WTC11 (cell line): ENCODE measurements at regions not wholly inside any gene's neighbourhood (a gene's known extent, or its start where the extent isn't known, plus 50 kb on each side); places are given as distances from the start of the nearest gene placed in this dataset.

Experiments used
- ATAC-seq: fragments of 200-7000 bp; cut with Tn5 transposase; 2 replicates; pipeline ENCODE4 v1.10.0; 2021; ENCODE audit warnings: mild to moderate bottlenecking, moderate library complexity
- CTCF ChIA-PET: fragments of 300-600 bp; sonication (Branson Sonifier 250); formaldehyde crosslinking; loops from one replicate; lab custom pipeline; 2021; ENCODE audit warnings: antibody characterized with exemption; lab: Charles Lee
- POLR2A ChIA-PET: fragments of 350-600 bp; sonication (Branson Sonifier 250); formaldehyde crosslinking; loops from one replicate; lab custom pipeline; 2021; ENCODE audit warnings: antibody characterized with exemption; lab: Charles Lee
- DNase-seq: peaks from one replicate; pipeline ENCODE4 v3.0.0; 2021; ENCODE audit warnings: low spot score
- H3K27ac Mint-ChIP-seq: 2 replicates; pipeline ENCODE4 v1.8.0; 2021; ENCODE audit warnings: mixed read lengths
- H3K27me3 Mint-ChIP-seq: 2 replicates; pipeline ENCODE4 v1.8.0; 2021; ENCODE audit warnings: low read depth, mild to moderate bottlenecking, moderate library complexity, mixed read lengths
- H3K36me3 Mint-ChIP-seq: 2 replicates; pipeline ENCODE4 v1.8.0; 2021; ENCODE audit warnings: mixed read lengths
- H3K4me1 Mint-ChIP-seq: 2 replicates; pipeline ENCODE4 v1.8.0; 2022; ENCODE audit warnings: mixed read lengths
- H3K4me3 Mint-ChIP-seq: 2 replicates; pipeline ENCODE4 v1.8.0; 2021; ENCODE audit warnings: mild to moderate bottlenecking, moderate library complexity, mixed read lengths
- H3K9me3 Mint-ChIP-seq: 2 replicates; pipeline ENCODE4 v1.8.0; 2021; ENCODE audit warnings: mixed read lengths
- ESRRA ChIP-seq: sonication (generic); formaldehyde crosslinking; IDR thresholded peaks from 2 replicates; pipeline ENCODE4 v1.8.1; 2022; ENCODE audit warnings: mild to moderate bottlenecking, missing genetic modification reagents, borderline replicate concordance
- FOXK1 ChIP-seq: sonication (generic); formaldehyde crosslinking; IDR thresholded peaks from 2 replicates; pipeline ENCODE4 v1.8.0; 2022; ENCODE audit warnings: mild to moderate bottlenecking, moderate library complexity, missing genetic modification reagents
- FOXP1 ChIP-seq: sonication (generic); formaldehyde crosslinking; IDR thresholded peaks from 2 replicates; pipeline ENCODE4 v1.8.0; 2022; ENCODE audit warnings: missing genetic modification reagents, mild to moderate bottlenecking, moderate library complexity, borderline replicate concordance
- GABPB1 ChIP-seq: sonication (generic); formaldehyde crosslinking; IDR thresholded peaks from 2 replicates; pipeline ENCODE4 v1.8.1; 2023; ENCODE audit warnings: mild to moderate bottlenecking, missing genetic modification reagents
- HMGA2 ChIP-seq: fragments of 250-450 bp; sonication (Bioruptor Pico); IDR thresholded peaks from 2 replicates; pipeline ENCODE4 v1.4.0; 2021; ENCODE audit warnings: mild to moderate bottlenecking, moderate library complexity
- JUN ChIP-seq: sonication (generic); formaldehyde crosslinking; IDR thresholded peaks from 2 replicates; pipeline ENCODE4 v1.8.0; 2023; ENCODE audit warnings: mild to moderate bottlenecking, missing genetic modification reagents
- NFE2L1 ChIP-seq: sonication (generic); formaldehyde crosslinking; IDR thresholded peaks from 2 replicates; pipeline ENCODE4 v1.8.1; 2023; ENCODE audit warnings: missing genetic modification reagents
- ZNF219 ChIP-seq: sonication (generic); formaldehyde crosslinking; IDR thresholded peaks from 2 replicates; pipeline ENCODE4 v1.8.0; 2023; ENCODE audit warnings: missing genetic modification reagents, mild to moderate bottlenecking, borderline replicate concordance
- ZNF423 ChIP-seq: fragments of 250-450 bp; sonication (Bioruptor Pico); IDR thresholded peaks from 2 replicates; pipeline ENCODE4 v2.1.2; 2022; ENCODE audit warnings: mild to moderate bottlenecking, moderate library complexity
- TF ChIP-seq, protein P1 (sequence below): sonication (generic); formaldehyde crosslinking; IDR thresholded peaks from 2 replicates; pipeline ENCODE4 v1.8.1; 2022; ENCODE audit warnings: missing genetic modification reagents, borderline replicate concordance
- TF ChIP-seq, protein P2 (sequence below): fragments of 250-450 bp; sonication (Bioruptor Pico); IDR thresholded peaks from 2 replicates; pipeline ENCODE4 v1.9.0; 2021; ENCODE audit warnings: mild to moderate bottlenecking
- TF ChIP-seq, protein P3 (sequence below): fragments of 250-450 bp; sonication (Bioruptor Pico); IDR thresholded peaks from 2 replicates; pipeline ENCODE4 v1.8.0; 2021; ENCODE audit warnings: mild to moderate bottlenecking
- TF ChIP-seq, protein P4 (sequence below): sonication (generic); formaldehyde crosslinking; IDR thresholded peaks from 2 replicates; pipeline ENCODE4 v1.8.1; 2023; ENCODE audit warnings: mild to moderate bottlenecking, moderate library complexity, missing genetic modification reagents
- TF ChIP-seq, protein P5 (sequence below): sonication (generic); formaldehyde crosslinking; IDR thresholded peaks from 2 replicates; pipeline ENCODE4 v1.8.1; 2022; ENCODE audit warnings: low read depth, mild to moderate bottlenecking, moderate library complexity, missing genetic modification reagents, borderline replicate concordance
- TF ChIP-seq, protein P6 (sequence below): fragments of 250-450 bp; sonication (Bioruptor Pico); IDR thresholded peaks from 2 replicates; pipeline ENCODE4 v1.9.0; 2021; ENCODE audit warnings: mild to moderate bottlenecking, borderline replicate concordance

DNA sequence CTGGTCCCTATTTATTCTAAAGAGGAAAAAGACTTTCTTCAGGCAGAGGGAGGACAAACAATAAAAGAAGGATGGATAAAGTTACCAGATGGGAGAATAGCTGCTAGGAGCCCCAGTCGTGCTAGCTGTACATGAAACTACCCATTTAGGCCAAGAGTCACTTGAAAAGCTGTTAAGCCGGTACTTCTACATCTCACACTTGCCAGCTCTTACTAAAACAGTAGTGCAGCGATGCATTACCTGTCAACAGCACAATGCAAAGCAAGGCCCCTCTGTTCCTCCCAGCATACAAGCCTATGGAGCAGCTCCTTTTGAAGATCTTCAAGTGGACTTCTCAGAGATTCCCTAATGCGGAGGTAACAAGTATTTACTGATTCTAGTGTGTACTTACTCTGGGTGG, 1138.8 kb downstream of the ARAP2 start:
- H3K27ac Mint-ChIP-seq, result no peak overlapping the region
- no peaks in the 10 kb centered on the region for H3K36me3 Mint-ChIP-seq
- POLR2A ChIA-PET, result no interaction called here
- no peaks in the 10 kb centered on the region for H3K27me3 Mint-ChIP-seq
- CTCF ChIA-PET, result no interaction called here
- no peak overlapping the region for H3K4me3 Mint-ChIP-seq
- H3K9me3 Mint-ChIP-seq, result peaks cover 22% of the 10 kb centered on the region
- H3K4me1 Mint-ChIP-seq, result no peaks in the 10 kb centered on the region
- DNase-seq (no peak), ATAC-seq (no peak)
- no peak for TF ChIP-seq ZNF423 (CRISPR knock-in tag)
- TF ChIP-seq, protein P1, sequence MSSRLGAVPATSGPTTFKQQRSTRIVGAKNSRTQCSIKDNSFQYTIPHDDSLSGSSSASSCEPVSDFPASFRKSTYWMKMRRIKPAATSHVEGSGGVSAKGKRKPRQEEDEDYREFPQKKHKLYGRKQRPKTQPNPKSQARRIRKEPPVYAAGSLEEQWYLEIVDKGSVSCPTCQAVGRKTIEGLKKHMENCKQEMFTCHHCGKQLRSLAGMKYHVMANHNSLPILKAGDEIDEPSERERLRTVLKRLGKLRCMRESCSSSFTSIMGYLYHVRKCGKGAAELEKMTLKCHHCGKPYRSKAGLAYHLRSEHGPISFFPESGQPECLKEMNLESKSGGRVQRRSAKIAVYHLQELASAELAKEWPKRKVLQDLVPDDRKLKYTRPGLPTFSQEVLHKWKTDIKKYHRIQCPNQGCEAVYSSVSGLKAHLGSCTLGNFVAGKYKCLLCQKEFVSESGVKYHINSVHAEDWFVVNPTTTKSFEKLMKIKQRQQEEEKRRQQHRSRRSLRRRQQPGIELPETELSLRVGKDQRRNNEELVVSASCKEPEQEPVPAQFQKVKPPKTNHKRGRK (CRISPR knock-in tag), result no peak
- TF ChIP-seq, protein P2, sequence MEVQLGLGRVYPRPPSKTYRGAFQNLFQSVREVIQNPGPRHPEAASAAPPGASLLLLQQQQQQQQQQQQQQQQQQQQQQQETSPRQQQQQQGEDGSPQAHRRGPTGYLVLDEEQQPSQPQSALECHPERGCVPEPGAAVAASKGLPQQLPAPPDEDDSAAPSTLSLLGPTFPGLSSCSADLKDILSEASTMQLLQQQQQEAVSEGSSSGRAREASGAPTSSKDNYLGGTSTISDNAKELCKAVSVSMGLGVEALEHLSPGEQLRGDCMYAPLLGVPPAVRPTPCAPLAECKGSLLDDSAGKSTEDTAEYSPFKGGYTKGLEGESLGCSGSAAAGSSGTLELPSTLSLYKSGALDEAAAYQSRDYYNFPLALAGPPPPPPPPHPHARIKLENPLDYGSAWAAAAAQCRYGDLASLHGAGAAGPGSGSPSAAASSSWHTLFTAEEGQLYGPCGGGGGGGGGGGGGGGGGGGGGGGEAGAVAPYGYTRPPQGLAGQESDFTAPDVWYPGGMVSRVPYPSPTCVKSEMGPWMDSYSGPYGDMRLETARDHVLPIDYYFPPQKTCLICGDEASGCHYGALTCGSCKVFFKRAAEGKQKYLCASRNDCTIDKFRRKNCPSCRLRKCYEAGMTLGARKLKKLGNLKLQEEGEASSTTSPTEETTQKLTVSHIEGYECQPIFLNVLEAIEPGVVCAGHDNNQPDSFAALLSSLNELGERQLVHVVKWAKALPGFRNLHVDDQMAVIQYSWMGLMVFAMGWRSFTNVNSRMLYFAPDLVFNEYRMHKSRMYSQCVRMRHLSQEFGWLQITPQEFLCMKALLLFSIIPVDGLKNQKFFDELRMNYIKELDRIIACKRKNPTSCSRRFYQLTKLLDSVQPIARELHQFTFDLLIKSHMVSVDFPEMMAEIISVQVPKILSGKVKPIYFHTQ (CRISPR knock-in tag), result no peak
- no peak for TF ChIP-seq ESRRA
- TF ChIP-seq, protein P3, sequence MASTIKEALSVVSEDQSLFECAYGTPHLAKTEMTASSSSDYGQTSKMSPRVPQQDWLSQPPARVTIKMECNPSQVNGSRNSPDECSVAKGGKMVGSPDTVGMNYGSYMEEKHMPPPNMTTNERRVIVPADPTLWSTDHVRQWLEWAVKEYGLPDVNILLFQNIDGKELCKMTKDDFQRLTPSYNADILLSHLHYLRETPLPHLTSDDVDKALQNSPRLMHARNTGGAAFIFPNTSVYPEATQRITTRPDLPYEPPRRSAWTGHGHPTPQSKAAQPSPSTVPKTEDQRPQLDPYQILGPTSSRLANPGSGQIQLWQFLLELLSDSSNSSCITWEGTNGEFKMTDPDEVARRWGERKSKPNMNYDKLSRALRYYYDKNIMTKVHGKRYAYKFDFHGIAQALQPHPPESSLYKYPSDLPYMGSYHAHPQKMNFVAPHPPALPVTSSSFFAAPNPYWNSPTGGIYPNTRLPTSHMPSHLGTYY (CRISPR knock-in tag), result no peak
- no peak for TF ChIP-seq JUN (CRISPR knock-in tag)
- TF ChIP-seq, all 79 proteins: peak for 0

DNA sequence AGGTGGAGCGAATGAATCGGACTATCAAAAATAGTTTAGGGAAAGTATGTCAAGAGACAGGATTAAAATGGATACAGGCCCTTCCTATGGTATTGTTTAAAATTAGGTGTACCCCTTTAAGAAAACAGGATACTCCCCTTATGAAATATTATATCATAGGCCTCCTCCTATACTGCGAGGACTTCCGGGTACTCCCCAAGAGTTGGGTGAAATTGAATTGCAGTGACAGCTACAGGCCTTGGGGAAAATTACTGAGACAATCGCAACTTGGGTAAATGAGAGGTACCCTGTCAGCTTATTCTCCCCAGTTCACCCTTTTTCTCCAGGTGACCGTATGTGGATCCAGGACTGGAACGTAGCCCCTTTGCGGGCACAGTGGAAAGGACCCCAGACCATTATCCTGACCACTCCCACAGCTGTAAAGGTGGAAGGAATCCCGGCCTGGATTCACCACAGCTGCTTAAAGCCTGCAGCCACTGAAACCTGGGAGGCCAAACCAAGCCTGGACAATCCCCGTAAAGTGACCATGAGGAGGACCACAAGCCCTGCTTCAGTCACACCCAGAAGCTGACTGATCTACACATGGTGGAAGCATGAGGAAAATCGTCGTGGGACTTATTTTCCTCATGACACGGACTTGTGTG, 1138.1 kb downstream of the ARAP2 start:
- ChIA-PET CTCF (no interaction called here), POLR2A (no interaction called here)
- no peak for DNase-seq
- no peak for ATAC-seq
- TF ChIP-seq, protein P4, sequence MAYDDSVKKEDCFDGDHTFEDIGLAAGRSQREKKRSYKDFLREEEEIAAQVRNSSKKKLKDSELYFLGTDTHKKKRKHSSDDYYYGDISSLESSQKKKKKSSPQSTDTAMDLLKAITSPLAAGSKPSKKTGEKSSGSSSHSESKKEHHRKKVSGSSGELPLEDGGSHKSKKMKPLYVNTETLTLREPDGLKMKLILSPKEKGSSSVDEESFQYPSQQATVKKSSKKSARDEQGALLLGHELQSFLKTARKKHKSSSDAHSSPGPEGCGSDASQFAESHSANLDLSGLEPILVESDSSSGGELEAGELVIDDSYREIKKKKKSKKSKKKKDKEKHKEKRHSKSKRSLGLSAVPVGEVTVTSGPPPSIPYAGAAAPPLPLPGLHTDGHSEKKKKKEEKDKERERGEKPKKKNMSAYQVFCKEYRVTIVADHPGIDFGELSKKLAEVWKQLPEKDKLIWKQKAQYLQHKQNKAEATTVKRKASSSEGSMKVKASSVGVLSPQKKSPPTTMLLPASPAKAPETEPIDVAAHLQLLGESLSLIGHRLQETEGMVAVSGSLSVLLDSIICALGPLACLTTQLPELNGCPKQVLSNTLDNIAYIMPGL (CRISPR knock-in tag), result no peak
- TF ChIP-seq NFE2L1 (CRISPR knock-in tag) (no peak), FOXP1 (CRISPR knock-in tag) (no peak), GABPB1 (CRISPR knock-in tag) (no peak), ZNF219 (CRISPR knock-in tag) (no peak), HMGA2 (no peak), FOXK1 (CRISPR knock-in tag) (no peak)
- TF ChIP-seq, protein P2 (CRISPR knock-in tag), result no peak
- TF ChIP-seq, protein P5, sequence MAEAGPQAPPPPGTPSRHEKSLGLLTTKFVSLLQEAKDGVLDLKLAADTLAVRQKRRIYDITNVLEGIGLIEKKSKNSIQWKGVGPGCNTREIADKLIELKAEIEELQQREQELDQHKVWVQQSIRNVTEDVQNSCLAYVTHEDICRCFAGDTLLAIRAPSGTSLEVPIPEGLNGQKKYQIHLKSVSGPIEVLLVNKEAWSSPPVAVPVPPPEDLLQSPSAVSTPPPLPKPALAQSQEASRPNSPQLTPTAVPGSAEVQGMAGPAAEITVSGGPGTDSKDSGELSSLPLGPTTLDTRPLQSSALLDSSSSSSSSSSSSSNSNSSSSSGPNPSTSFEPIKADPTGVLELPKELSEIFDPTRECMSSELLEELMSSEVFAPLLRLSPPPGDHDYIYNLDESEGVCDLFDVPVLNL (CRISPR knock-in tag), result no peak
- TF ChIP-seq, protein P6, sequence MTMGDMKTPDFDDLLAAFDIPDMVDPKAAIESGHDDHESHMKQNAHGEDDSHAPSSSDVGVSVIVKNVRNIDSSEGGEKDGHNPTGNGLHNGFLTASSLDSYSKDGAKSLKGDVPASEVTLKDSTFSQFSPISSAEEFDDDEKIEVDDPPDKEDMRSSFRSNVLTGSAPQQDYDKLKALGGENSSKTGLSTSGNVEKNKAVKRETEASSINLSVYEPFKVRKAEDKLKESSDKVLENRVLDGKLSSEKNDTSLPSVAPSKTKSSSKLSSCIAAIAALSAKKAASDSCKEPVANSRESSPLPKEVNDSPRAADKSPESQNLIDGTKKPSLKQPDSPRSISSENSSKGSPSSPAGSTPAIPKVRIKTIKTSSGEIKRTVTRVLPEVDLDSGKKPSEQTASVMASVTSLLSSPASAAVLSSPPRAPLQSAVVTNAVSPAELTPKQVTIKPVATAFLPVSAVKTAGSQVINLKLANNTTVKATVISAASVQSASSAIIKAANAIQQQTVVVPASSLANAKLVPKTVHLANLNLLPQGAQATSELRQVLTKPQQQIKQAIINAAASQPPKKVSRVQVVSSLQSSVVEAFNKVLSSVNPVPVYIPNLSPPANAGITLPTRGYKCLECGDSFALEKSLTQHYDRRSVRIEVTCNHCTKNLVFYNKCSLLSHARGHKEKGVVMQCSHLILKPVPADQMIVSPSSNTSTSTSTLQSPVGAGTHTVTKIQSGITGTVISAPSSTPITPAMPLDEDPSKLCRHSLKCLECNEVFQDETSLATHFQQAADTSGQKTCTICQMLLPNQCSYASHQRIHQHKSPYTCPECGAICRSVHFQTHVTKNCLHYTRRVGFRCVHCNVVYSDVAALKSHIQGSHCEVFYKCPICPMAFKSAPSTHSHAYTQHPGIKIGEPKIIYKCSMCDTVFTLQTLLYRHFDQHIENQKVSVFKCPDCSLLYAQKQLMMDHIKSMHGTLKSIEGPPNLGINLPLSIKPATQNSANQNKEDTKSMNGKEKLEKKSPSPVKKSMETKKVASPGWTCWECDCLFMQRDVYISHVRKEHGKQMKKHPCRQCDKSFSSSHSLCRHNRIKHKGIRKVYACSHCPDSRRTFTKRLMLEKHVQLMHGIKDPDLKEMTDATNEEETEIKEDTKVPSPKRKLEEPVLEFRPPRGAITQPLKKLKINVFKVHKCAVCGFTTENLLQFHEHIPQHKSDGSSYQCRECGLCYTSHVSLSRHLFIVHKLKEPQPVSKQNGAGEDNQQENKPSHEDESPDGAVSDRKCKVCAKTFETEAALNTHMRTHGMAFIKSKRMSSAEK (CRISPR knock-in tag), result no peak
- H3K4me1 Mint-ChIP-seq, result no peaks in the 10 kb centered on the region
- H3K36me3 Mint-ChIP-seq, result no peaks in the 10 kb centered on the region
- H3K27ac Mint-ChIP-seq, result no peak overlapping the region
- no peak overlapping the region for H3K4me3 Mint-ChIP-seq
- H3K27me3 Mint-ChIP-seq, result no peaks in the 10 kb centered on the region
- peaks cover 20% of the 10 kb centered on the region for H3K9me3 Mint-ChIP-seq
